ENCODE measurements at regions not wholly inside any gene's neighbourhood (a gene's known extent, or its start where the extent isn't known, plus 50 kb on each side); places are given as distances from the start of the nearest gene placed in this dataset.

DNA sequence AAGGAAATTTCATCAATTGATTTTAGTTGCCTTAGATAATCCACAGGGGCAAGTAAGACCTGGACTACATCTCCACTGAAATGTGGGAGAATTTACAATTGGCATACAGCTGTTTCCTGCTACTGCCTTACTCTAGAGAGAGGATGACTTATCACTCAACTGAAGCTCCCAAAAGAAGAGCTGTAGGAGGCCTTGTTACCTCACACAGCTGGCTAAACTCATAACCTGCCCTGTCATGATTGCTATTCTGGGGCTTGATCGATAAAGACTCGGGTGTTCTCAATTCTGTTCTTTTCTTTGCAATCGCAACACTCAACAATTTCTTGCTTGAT lies 1396.4 kb downstream of the EFNB2 start:
- DNase-seq (ENCODE audit: low spot score), result no peak

GRCh38 chr13:105135852-105136615 lies 1399.4 kb downstream of the EFNB2 start:
- DNase-seq (ENCODE audit: low spot score), result no peak

GRCh38 chr13:105127732-105128131 lies 1407.7 kb downstream of the EFNB2 start:
- DNase-seq (ENCODE audit: low spot score), result no peak

DNA sequence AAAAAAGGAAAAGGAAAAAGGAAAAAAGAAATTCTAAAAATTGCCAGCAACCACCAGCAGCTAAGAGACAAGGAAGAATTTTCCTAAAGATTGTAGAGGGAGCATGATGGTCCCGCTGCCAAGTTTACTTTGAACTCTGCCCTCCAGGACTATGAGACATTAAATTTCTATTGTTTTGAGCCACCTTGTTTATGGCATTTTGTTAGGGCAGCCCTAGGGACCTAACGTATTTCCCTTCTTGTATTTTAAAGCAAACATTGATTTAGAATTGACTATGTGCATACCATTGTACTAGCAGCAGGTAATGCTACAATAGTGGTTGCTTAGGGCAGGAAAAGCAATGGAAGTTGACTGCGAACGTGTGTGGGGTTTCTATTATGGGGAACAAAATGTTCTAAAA lies 1414.2 kb downstream of the EFNB2 start:
- no peak for DNase-seq (ENCODE audit: low spot score)

DNA sequence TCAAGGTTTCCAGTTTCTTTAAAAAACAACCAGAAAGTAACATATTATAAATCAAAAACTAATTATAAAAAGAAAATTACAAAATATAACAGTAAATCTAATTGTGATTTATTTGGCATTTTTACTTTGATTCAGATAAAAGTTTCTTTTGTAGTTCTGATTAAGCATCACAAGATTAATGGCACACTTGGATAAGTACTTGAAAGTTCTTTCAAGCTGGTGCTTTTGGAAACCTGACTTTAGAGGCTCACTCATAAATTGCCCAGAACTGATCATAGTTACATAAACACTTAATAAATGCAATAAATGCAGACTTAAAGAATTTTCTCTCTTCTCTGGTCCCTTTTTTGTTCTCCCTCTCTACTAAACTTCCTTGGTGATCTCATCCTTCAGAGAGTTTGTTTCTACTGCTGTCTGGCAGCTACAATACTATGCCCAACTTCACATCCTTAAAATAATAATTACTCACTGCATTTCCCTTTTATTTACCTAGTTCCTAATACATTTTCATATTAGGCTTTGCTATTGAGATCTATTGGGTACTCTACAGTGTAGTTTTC lies 1417.0 kb downstream of the EFNB2 start:
- no peak for DNase-seq (ENCODE audit: low spot score)

GRCh38 chr13:105116966-105117365 lies 1418.5 kb downstream of the EFNB2 start:
- DNase-seq (ENCODE audit: low spot score), result no peak

DNA sequence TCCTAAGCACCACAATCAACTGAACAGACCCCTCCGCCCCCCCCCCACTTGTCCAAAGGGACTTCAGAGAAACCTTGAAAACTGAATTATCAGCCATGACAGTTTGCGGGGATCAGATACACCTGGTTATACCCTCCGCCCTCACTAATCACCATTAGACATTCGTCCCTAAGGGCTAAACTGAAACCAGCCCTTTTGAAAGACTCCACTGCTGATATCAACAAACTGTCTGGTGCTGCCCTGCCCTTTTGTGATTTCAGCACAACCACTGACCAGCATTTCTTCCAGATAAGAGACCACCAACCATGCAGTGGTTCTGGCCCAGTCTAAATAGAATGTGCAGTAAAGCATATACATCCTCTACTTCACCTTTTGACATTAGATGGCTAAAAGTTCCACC lies 1422.9 kb downstream of the EFNB2 start:
- DNase-seq (ENCODE audit: low spot score), result no peak

DNA sequence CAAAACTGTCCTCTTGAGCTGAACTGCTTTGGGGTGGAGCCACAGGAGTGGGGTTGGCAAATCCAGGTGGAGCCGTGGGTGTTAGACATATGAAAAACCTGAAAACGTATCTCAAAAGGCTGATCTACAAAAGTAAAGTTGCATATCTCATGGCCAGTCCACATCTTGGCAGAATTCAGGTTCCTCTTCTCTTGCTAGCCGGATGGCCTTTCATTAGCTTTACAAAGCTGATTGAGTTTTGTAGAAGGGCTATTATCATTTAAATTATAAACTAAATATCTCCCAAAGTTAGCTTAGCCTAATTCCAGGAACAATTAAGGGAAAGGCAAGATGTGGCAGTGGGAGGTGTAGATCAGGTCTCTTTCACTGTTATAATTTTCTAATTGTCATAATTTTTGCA lies 1427.7 kb downstream of the EFNB2 start:
- DNase-seq (ENCODE audit: low spot score), result no peak

- DNase-seq (ENCODE audit: low spot score), result no peak
Observed at GRCh38 chr13:105105471-105105870, 1430.0 kb downstream of the EFNB2 start.

GRCh38 chr13:105097521-105097920 lies 1437.9 kb downstream of the EFNB2 start:
- DNase-seq (ENCODE audit: low spot score), result no peak

DNA sequence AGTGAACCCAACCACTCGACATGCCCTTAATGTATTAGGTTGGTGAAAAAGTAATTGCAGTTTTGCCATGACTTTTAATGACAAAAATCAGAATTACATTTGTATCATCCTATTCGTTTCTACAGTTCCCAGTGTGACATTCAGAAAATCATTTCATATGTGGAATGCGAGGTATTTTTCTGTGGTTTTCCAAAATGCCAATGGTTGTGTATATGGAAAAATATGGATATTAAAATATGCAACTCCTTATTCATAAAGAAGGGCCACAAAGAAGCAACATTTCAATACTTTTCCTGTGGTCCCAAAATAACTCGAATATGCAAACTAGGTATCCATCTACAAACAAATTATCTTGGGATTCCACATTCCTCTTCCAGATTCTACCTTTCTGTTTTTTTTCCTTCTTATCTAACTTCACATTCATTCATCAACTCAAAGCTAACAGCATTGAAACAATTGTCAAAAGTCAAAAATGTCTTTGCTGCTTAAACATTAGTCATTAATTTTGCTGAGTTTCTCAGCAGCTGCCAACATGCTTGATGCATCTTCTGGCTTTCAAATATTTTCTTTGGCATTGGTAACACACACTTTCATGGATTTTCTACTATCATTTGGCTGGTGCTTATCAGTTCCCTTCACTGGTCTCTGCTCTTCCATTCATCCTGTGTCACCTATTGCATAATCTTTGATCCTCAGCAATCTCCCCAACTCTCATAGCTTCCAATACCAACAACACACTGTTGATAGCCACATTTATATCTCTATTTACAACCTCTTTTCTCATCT lies 1445.4 kb downstream of the EFNB2 start:
- no peak for DNase-seq (ENCODE audit: low spot score)

DNA sequence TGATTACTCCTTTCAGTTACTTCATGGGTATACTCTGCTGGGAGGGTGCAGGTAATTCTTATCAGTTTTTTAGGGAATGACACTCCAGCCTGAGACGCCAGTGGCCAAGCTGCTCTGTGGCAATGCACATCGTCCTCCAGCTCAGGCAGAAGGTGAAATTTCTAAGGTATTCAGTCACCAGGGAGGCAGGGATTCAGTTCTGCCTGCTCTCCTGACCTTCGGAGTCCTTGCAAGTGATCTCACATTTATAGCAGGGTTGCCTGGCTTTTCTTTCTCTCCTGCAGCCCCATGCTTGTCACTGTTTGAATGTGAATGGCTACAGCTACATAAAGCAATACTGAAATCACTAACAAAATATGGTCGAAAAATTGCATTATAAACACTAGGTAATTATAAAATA lies 1447.5 kb downstream of the EFNB2 start:
- DNase-seq (ENCODE audit: low spot score), result peak; percentile 11

GRCh38 chr13:105084931-105085330 lies 1450.5 kb downstream of the EFNB2 start:
- DNase-seq (ENCODE audit: low spot score), result no peak

DNA sequence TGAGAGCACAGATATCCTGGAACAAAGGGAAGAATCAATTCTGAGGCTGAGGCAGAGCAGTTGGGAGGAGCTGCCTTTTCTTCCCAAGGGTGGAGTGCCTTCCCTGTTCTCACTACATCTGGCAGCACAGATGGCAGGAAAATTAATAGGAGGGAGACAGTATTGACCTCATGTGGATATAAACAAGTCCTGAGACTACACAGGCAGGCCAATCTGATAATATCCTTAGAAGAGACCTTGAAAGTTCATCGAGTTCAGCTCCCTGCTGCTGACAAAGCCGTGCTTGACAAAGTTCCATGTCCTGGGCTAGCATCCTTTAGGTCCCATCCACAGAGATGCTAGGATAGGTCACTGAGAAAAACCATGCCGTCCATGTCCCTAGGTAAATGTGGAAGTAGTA lies 1451.5 kb downstream of the EFNB2 start:
- no peak for DNase-seq (ENCODE audit: low spot score)

DNA sequence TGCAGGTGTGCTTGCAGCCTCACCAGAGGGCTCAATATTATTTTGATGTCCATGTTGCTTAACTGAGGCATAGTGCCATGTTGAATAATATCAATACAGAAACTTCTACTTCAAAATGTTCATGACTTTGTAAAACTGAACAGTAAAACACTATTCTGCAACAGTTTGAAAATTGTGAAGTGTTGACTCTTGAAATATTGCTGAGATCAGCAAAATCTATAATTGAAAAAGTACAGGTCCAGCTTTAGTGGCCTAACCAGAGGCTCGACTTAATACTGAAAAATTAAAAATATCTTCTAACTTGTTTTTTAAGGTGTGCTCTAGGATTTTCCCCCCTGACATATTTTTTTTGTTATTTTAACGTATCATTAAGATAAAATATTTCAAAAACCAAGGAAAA lies 1460.7 kb downstream of the EFNB2 start:
- DNase-seq (ENCODE audit: low spot score), result no peak

DNA sequence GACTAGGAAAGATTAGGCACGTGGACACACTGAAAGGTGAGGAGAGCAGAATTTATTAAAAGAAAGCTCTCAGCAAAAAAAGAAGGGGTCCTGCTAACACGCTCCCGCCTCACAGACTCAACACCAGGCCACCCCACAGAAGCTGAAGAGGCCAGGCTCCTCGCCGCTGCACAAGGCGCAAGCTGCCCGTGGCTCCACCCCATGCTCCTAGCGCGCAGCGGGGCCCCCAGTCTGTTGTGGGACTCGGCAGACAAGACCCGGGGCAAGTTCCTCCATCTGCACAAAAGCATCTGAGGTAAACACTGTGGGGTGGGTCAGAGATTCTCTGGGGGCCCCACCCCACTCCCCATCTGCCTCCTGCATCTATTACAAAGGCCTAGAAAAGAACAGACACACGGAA lies 1462.4 kb downstream of the EFNB2 start:
- no peak for DNase-seq (ENCODE audit: low spot score)

GRCh38 chr13:105070452-105070851 lies 1465.0 kb downstream of the EFNB2 start:
- DNase-seq (ENCODE audit: low spot score), result no peak

DNA sequence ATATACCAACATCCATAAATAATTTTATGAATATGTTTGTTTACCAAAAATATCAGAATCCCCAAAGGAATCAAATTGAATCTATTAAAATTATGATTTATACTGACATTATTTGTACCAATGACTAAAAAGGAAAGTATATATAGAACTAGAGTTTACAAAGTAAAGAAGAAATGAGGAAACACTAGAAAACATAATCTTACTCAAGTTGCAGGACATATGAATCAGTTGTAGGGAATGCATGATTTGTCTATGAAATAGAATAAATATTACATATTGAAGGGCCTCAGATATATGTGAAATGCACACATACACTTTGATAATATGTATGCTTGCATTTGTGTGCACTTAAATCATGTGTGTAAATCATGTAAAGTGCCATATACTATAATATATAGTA lies 1466.4 kb downstream of the EFNB2 start:
- no peak for DNase-seq (ENCODE audit: low spot score)

GRCh38 chr13:105063676-105064075 lies 1471.8 kb downstream of the EFNB2 start:
- DNase-seq (ENCODE audit: low spot score), result no peak

- DNase-seq (ENCODE audit: low spot score), result no peak
Observed at GRCh38 chr13:105059786-105060185, 1475.7 kb downstream of the EFNB2 start.

GRCh38 chr13:105058517-105058916 lies 1476.9 kb downstream of the EFNB2 start:
- no peak for DNase-seq (ENCODE audit: low spot score)

DNA sequence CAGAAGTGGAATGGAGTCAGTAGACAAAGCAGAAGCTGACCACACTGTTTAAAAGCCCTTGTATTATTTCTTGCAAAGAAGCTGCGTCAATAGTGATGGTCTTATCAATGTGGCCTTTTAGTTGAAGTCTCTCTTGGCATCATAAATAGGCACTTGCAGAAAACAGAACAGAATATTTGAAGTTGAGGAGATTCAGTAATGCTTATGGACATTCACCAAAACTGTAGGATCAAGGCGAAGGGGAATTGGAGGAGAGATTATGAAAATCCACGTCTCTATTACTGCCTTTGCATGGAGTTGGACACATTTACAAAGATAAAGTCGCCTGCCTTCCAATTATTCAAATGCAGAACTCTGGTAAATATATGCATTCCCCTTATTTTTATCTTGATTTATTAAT lies 1482.8 kb downstream of the EFNB2 start:
- DNase-seq (ENCODE audit: low spot score), result no peak

DNA sequence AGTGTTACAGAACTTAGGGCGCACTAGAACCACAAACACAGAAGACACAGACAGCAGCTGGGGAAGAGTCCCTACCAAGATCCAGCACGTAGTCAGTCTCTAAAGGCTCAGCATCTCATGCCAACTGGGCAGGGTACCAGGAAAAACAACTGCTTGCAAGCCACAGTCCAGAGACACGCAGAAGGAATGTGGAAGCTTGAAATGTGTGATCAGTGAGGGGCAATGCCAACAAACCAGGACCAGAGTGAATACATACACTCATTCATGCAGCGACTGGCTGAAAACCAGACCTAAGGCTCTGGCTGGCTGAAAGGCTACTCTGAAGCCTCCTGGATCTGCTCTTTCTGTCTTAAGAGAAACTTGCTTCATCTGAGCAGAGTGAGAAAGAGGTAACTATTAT lies 1484.8 kb downstream of the EFNB2 start:
- DNase-seq (ENCODE audit: low spot score), result peak; percentile 21

All from kidney tubule cell (primary cell).